HG03342 (cell line): ENCODE measurements at regions not wholly inside any gene's neighbourhood (a gene's known extent, or its start where the extent isn't known, plus 50 kb on each side); places are given as distances from the start of the nearest gene placed in this dataset.
A peak's percentile ranks its signal among the peaks of the same experiment; 100 is the strongest.

Experiments
- ATAC-seq: cut with Tn5 transposase; IDR thresholded peaks from one replicate; pipeline ENCODE4 v1.9.1; 2021; ENCODE audit warnings: mild to moderate bottlenecking, moderate library complexity; ENCODE audit not compliant: unreplicated experiment

DNA sequence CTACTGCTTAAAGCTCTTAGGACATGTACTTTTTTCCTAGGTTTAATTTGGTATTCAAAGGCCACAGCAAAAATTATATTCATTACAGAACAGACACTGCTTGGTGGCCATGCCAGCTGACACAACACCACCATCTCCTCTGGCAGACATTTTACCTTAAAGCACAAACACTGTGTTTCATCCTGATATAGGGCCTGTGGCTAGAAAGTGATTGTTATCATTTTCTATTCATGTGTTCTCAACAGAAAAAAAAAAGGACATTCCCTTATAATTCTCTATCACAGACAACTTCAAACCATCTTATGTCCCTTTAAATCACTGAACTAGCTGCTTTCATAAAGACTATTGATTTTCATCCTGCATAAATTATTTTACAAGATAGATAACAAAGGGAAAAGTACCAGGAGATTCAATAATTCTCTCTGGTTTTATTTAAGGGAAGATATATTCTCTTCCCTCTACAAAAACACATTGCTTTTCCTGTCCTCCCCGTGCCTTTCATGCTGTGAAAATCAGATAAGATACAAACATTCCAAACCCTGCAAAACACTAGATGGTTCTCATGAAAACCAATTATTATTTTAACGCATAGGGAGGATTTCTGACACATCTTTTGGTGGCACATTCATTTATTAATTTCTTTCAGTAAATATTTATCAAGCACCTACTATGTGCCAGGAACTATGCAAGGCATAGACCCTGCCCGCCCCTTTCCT is 139.3 kb upstream of the TMCC3 start:
- no peak for ATAC-seq

- no peak for ATAC-seq
These were observed 137.9 kb upstream of the TMCC3 start for GRCh38 chr12:94788298-94788697.

DNA sequence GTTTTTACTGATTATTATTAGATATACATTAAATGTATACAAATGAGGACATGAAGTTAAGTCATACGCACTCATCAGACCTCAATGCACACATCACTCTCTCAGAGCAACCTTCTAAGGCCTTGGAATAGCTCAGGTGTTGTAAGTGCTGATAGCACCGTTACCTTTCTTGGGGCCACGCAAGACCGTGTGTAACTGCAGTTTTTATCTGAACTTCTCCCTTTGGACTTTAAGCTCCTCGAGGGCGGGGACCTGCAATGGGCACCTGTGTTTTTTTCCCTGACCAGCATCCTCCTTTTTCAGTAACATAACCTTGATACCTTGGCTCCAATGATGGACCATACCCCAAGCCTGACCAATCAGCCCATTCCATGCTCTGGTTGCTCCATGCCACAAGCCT is 136.5 kb upstream of the TMCC3 start:
- ATAC-seq, result no peak

DNA sequence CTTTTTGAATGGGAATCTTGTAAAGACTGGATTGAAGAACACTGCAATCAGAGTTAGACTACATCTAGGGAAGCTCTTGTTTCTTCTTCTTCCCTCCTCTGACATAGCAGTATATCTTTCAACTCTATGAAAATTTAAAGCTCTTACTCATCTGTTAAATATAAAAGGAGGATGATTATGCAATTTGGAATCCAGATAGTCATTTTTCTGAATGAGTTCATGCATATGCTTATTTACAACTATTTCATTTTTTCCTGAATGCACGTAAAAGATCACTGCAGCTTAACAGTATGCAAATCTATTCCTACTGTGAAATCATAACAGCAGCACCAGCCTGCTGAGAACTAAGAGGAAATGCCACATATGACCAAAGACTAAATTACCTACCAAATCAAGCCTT is 133.5 kb upstream of the TMCC3 start:
- ATAC-seq, result no peak

GRCh38 chr12:94783343-94783742 is 133.0 kb upstream of the TMCC3 start:
- no peak for ATAC-seq

DNA sequence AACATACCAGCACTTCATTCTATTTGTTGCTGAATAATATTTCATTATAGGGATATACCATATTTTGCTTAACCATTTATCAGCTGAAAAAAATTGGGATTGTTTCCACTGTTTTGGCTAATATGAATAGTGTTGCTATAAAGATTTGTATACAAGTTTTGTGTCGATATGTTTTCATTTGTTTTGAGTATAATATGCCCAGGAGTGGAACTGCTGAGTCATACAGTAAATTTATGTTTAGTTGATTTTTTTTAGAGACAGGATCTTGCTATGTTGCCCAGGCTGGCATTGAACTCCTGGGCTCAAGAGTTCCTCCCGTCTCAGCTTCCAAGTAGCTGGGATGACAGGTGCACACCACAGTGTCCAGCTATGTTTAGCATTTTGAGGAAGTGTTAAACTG is 131.5 kb upstream of the TMCC3 start:
- no peak for ATAC-seq

DNA sequence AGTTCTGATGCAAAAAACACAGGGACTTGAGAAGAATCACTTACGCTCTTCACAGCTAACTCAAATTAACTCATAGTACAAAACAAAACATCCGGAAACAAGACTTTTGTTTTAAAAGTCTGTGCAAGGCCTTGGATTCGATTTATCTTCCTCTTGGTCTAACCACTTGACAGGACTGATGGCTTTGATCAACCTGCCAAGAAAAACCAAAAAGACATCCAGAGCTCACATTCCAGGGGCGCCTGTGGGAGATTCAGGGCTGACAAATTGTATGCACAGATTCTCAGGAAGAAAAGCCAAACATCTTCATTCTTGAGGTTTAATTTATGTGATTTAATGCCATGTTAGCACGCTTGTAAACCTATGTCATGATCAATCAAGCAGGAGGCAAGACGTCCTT is 129.1 kb upstream of the TMCC3 start:
- ATAC-seq, result no peak

DNA sequence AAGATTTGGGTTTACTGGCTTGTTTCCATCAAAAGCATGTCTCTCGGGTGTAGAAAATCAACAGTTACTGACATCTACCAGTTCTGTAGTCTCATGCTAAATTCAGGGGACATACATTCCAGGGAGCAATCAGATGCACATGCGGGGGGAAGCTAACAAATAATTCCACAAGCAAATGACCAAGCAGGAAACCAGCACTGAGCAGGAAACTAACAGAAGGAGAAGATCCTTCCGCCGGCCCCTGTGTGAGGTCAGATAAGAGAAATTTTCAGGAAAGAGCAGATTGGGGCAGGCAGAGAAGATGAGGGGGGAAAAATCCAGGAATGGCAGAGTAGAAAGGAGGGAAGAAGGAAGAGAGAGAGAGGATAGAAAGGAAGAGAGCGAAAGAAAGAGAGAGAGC is 127.6 kb upstream of the TMCC3 start:
- ATAC-seq, result no peak

GRCh38 chr12:94775710-94776109 is 125.4 kb upstream of the TMCC3 start:
- no peak for ATAC-seq

DNA sequence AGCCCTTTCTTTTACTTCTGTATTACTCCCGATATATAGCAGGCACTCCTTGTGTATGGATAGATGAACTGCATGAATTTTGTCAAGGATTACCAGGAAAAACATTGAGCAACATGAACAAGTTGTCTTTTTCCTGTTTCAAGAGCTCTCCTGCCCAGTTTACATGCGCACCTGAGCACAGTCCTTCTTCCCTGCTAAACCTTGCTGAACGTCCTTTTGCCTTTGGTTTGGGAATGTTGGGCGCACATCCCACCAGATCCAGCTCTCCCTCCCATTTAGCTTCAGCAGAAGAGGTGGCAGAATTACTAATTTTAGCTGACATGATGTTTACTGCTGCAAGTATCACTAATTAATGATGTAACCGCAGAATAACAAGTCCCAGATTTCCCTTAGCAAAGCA is 121.4 kb upstream of the TMCC3 start:
- ATAC-seq, result no peak

- no peak for ATAC-seq
These were observed 120.8 kb upstream of the TMCC3 start for GRCh38 chr12:94771199-94771598.

GRCh38 chr12:94770791-94771190 is 120.4 kb upstream of the TMCC3 start:
- ATAC-seq, result no peak

- ATAC-seq, result no peak
These were observed 119.7 kb upstream of the TMCC3 start for GRCh38 chr12:94769776-94770759.

- peak; percentile 81 for ATAC-seq
These were observed 118.7 kb upstream of the TMCC3 start for GRCh38 chr12:94769047-94769420.

DNA sequence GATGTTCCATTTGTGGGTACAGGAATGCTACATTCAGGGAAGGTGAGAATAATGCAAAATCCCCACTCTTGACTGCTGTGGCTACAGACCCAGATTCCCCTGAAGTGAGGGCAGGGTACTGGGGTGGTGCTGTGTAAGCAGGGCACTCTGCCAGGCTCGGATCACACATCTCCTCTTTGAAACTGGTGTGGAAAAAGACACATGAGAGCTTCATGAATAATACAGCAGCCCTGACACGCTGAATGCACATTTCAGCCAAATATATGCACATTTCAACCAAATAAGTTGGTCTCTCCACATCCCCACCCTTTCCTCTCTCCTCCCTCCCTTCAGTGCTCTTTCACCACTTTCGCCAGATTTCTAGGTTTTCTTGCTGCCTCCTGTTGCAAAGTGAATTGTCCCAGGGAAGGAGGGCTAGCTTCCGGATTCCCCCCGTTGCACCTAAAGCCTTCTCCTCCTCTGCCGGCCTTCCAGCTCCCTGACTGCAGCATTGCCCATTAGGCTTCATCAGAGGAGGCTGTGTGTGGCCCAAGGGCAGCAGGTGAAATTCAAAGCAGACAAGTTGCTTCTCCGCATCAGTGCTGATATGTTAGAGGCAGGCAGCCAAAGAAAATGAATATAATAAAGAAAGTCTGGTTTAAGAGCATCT is 118.2 kb upstream of the TMCC3 start:
- ATAC-seq, result peak; percentile 51

DNA sequence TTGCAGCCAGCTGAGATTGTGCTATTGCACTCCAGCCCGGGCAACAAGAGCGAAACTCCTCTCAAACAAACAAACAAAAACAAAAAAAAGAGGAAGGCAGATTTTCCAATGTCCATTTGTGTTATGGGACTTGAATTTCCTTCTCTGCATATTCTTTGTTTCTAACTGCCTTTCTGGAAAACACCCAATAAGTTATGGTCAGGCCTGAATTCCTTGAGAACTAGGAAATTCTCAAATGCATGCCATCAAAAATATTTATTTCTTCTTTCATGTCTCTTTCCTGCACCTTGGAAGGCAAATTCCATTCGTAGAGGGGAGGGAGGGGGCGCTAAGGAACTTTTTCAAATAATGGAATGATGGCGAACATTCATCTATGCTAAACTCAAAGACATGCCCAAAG is 117.6 kb upstream of the TMCC3 start:
- ATAC-seq, result no peak

GRCh38 chr12:94766397-94766796 is 116.0 kb upstream of the TMCC3 start:
- ATAC-seq, result no peak

- peak; percentile 39 for ATAC-seq
These were observed 113.1 kb upstream of the TMCC3 start for GRCh38 chr12:94763462-94763861.

DNA sequence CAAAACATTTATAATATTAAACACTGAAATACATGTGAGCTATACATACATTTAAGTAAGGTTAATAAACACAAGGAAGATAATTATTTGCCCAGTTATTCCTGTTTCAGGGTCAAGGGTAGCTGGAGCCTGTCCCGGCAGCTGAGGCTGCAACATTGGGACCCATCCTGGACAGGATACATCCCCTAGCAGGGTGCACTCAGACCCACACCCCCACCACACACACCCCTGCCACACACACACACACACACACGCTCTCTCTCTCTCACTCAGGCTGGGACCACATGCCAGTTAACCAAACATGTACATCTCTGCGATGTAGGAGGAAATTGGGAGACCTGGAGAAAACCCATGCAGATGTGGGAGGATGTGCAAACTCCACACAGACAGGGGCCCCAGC is 112.6 kb upstream of the TMCC3 start:
- ATAC-seq, result no peak

DNA sequence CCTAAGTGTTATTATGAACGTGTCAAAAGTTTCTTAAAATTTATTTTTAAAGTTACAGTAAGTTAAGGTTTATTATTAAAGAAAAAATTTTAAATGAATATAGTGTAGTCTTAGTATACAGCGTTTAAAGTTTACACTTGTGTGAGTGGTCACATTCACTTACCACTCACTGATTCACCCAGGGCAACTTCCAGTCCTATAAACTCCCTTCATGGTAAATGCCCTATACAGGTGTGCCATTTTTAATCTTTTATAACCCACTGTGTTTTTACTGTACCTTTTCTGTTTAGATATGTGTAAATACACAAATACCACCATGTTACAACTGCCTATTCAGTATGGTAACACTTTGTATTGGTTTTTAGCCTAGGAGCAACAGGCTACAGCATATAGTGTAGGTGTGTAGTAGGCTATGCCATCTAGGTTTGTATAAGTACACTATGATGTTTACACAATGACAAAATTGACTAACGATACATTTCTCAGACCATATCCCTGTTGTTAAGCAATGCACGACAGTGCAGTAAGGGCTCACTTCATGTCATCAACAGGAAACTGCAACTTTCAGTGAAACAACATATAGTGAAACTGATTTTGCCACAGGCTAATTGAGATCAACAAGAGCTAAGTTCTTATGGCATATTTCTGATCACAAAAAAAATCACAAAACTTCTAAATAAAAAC is 112.0 kb upstream of the TMCC3 start:
- peak; percentile 74 for ATAC-seq

- ATAC-seq, result no peak
These were observed 111.2 kb upstream of the TMCC3 start for GRCh38 chr12:94761559-94761958.
